ENCODE measurements at regions not wholly inside any gene's neighbourhood (a gene's known extent, or its start where the extent isn't known, plus 50 kb on each side); places are given as distances from the start of the nearest gene placed in this dataset.

DNA sequence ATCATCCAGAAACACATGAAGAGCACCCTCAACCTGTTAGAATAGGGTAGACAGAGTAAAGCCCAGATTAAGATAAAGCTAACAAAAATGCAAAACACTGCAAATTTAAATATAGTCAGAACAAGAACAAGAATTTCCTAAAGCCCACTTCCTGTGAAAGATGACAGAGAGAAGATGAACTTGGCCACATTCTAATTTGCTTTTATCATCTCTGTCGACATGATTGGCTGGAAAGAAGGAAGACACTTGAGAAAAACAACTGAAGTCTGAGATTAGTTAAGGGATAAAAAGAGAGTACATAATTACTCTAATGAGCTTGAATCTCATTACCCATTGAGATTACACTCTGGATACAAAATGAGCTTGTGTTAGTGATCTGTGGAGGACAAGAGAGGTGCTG lies 537.6 kb downstream of the KLF5 start:
- no peak for DNase-seq (ENCODE audit: low read depth in 2 of 2, low spot score in 1 of 2)

DNA sequence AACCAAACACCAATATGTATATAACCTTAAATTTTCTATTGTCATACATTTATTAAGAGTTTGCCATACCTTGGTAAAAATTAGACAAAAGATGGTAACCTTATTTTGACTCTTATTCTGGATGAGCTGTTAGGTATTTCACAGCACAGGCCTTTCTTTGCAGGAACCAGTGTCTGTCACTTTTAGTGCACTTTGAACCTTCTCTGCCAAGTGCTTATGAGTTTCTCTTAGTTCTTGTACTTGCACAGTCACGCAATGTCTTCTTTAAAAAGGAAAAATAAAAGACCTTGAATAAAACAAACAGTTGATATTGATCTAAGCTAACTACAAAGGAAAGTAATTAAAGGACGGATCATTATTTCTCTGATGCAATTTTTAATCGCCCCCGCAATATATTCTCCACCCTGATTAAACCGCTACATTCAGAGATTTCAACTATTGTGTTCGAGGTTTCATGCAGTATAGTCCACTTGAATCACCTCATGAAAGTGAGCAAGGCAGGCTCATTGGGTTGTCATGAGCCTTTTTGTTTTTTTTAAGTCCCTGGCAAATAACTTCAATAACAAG lies 534.5 kb downstream of the KLF5 start:
- no peak for DNase-seq (ENCODE audit: low read depth in 2 of 2, low spot score in 1 of 2)

GRCh38 chr13:73591861-73592260 lies 533.1 kb downstream of the KLF5 start:
- DNase-seq (ENCODE audit: low read depth in 2 of 2, low spot score in 1 of 2) = no peak

- DNase-seq (ENCODE audit: low read depth in 2 of 2, low spot score in 1 of 2) = no peak
Measured at GRCh38 chr13:73590795-73591194, 532.0 kb downstream of the KLF5 start.

GRCh38 chr13:73585236-73585635 lies 526.4 kb downstream of the KLF5 start:
- no peak for DNase-seq (ENCODE audit: low read depth in 2 of 2, low spot score in 1 of 2)

GRCh38 chr13:73583331-73583730 lies 524.5 kb downstream of the KLF5 start:
- DNase-seq (ENCODE audit: low read depth in 2 of 2, low spot score in 1 of 2) = no peak

GRCh38 chr13:73580513-73581267 lies 521.9 kb downstream of the KLF5 start:
- no peak for DNase-seq (ENCODE audit: low read depth in 2 of 2, low spot score in 1 of 2)

GRCh38 chr13:73579574-73580274 lies 520.9 kb downstream of the KLF5 start:
- DNase-seq (ENCODE audit: low read depth in 2 of 2, low spot score in 1 of 2) = no peak

- DNase-seq (ENCODE audit: low read depth in 2 of 2, low spot score in 1 of 2) = no peak
Measured at GRCh38 chr13:73578251-73578875, 519.6 kb downstream of the KLF5 start.

- DNase-seq (ENCODE audit: low read depth in 2 of 2, low spot score in 1 of 2) = no peak
Measured at GRCh38 chr13:73576291-73576690, 517.5 kb downstream of the KLF5 start.

DNA sequence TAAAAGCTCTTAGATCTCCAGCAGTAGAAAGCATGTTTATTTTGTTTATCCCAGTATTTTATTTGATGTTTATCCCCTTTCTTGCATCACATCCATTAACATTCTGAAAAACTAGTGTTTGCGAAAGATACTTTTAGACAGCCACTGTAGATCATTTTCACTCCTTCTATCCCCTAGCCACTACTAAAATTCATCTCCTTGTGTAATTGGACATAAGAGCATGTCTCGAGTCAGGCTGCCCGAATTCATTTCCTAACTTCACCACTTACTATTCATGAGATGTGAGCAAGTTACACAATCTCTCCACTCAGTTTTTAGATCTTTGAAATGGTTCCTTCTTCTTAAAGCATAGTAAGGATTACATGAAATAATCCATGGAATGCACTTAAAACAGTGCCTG lies 514.0 kb downstream of the KLF5 start:
- no peak for DNase-seq (ENCODE audit: low read depth in 2 of 2, low spot score in 1 of 2)

GRCh38 chr13:73571376-73571775 lies 512.6 kb downstream of the KLF5 start:
- no peak for DNase-seq (ENCODE audit: low read depth in 2 of 2, low spot score in 1 of 2)

- DNase-seq (ENCODE audit: low read depth in 2 of 2, low spot score in 1 of 2) = no peak
Measured at GRCh38 chr13:73556902-73557301, 498.1 kb downstream of the KLF5 start.

DNA sequence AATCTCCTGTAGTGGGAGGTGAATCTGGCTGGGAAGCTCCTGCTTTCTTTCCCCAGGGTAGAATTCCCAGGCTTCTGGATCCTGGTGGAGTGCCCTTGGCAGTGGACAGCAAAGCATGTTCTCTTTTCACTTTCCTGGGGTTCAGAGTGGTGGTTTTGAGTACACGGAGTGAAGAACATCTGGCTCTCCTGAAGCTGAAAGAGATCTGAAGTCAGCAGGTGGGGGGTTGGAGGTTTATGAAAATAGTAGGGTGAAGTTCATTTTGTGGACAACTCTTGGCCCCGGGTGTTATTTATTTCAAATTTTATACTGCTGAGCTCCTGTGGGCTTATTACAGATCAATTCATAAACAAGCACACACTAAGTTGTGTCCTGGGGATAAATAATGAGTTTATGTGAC lies 497.3 kb downstream of the KLF5 start:
- DNase-seq (ENCODE audit: low read depth in 2 of 2, low spot score in 1 of 2) = no peak

GRCh38 chr13:73551736-73552135 lies 492.9 kb downstream of the KLF5 start:
- no peak for DNase-seq (ENCODE audit: low read depth in 2 of 2, low spot score in 1 of 2)

- DNase-seq (ENCODE audit: low read depth in 2 of 2, low spot score in 1 of 2) = no peak
Measured at GRCh38 chr13:73549717-73550116, 490.9 kb downstream of the KLF5 start.

DNA sequence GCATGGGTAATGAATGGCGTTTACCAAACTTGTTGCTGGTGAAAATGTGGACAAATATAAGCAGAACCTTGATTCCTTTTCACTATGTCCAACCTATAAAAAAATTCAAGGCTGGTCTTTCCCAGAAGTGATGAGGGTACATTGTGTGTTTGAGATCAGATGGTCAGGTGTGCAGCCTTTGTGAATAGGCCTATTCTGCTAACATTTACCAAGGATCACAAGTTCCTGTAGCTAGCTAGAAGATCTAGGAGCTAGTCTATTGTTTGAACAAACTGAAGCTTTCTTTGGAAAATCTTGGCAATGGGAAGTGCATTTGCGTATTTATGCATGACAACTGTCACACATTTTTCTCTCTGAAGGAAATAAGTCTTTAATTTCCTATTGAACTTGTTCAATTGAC lies 489.6 kb downstream of the KLF5 start:
- DNase-seq (ENCODE audit: low read depth in 2 of 2, low spot score in 1 of 2) = no peak

GRCh38 chr13:73547239-73547638 lies 488.4 kb downstream of the KLF5 start:
- DNase-seq (ENCODE audit: low read depth in 2 of 2, low spot score in 1 of 2) = no peak

DNA sequence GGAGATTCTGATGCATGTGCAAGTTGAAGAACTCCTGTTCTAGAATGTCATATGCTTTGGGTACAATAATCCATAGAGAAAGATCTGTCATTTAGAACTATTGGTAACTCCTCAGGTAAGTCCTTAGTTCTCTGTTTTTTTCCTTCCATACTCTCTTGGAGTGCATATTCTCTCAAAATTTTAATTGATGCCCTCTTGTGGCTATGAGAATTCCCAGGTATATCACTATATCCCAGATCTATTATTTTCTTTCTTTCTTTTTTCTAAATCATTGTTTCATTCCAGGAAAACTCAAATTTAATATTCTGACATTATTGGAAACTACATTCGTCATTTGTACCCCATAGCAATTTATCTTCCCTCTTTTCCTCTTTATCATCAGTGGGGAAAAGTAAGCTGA lies 485.4 kb downstream of the KLF5 start:
- DNase-seq (ENCODE audit: low read depth in 2 of 2, low spot score in 1 of 2) = no peak

DNA sequence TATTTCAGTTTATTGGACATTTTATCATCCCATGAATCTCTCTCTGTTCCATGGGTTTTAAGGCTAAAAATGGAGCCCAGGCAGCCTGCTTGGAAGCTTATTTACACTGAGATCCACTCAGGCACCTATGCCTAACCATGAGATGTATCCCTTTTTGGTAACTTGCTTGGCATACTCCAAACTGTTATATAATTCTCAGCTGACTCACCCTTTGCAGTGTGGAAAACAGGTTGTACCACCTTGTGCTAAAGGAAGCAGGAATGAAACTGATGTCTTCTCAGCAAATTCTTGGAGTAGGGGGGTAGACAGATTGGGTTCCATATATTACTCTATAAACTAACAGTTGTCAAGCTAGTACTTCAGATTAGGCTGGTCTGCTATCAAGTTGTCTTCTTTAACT lies 483.6 kb downstream of the KLF5 start:
- DNase-seq (ENCODE audit: low read depth in 2 of 2, low spot score in 1 of 2) = no peak

- no peak for DNase-seq (ENCODE audit: low read depth in 2 of 2, low spot score in 1 of 2)
Measured at GRCh38 chr13:73536865-73537264, 478.1 kb downstream of the KLF5 start.

DNA sequence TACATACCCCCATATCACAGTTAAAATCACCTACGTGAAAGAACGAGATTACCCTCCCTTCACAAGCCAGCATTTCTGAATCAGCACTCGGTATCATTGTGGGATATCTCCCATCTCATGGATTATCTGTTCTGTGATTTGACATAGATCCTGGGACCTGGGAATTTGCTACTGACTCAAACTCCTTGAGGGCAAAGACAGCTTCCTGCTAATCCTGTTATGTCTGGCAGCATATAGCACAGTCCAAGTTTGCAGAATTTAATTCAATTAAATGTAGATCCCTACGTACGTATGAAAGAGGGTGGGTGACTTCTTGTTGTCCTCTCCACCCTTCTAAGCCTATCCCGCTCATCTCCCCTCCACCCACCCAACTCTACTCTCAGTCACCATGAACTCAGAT lies 476.5 kb downstream of the KLF5 start:
- DNase-seq (ENCODE audit: low read depth in 2 of 2, low spot score in 1 of 2) = no peak

Data from stimulated activated CD8-positive, alpha-beta memory T cell treated with anti-CD3 and anti-CD28 coated beads, Interleukin-4, amount 100 ng/mL, for 1 hour (primary cell).